Epithelial cell of esophagus (primary cell): ENCODE measurements at regions not wholly inside any gene's neighbourhood (a gene's known extent, or its start where the extent isn't known, plus 50 kb on each side); places are given as distances from the start of the nearest gene placed in this dataset.

Experiments
- DNase-seq: peaks from one replicate; pipeline ENCODE4 v3.0.0; 2010; ENCODE audit warnings: low read depth
- H3K4me3 ChIP-seq: 2 replicates; pipeline ENCODE4 v1.5.1; 2011; ENCODE audit warnings: mild to moderate bottlenecking, low read length, control low read depth
- CTCF ChIP-seq: IDR thresholded peaks from 2 replicates; pipeline ENCODE4 v1.5.1; 2011; ENCODE audit warnings: low read depth, mild to moderate bottlenecking, low read length, control low read depth, inconsistent platforms; ENCODE audit not compliant: insufficient read depth; ENCODE audit errors: missing control alignments

DNA sequence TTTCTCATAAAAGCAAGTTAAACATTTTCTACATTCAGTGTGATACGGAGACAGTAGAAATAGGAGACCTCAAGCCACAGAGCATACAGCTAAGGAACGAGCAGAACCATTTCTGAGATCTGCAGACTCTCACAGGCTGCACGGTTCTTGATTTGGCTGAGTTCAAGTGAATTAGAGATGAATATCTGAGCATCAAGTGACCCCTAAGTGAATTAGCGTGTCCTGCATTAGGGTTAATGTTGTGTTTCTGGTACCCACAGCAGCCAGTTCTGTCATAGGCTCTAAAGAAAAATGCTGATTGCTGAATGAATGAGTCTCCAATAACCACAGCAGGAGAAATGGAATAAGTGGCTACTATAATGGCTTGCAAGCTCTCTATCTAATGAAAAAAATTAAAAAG is 265.9 kb upstream of the SYT4 start:
- DNase-seq = no peak
- H3K4me3 ChIP-seq = no peak overlapping the region

DNA sequence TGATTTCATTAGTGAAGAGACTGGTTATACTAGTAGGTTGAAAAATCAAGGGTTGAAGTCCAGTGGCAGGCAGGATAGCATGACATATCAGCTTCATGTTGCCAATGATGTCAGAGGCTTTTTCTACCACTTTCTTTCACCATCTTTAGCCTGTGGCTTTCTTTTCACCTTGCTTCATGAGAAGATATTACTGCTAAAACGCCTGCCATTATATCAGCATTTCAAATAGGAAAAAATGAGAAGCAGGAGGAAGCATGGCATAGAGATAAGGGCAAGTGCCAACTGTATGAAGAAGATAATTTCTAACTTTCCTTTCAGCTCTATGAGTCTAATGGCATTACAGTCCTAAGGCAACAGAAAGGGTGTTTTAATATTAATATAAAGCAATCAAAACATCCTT is 270.2 kb upstream of the SYT4 start:
- H3K4me3 ChIP-seq = no peak overlapping the region
- no peak for DNase-seq
- TF ChIP-seq CTCF = no peak

More for the DNA sequence above, 265.9 kb upstream of the SYT4 start:
- TF ChIP-seq CTCF = no peak

DNA sequence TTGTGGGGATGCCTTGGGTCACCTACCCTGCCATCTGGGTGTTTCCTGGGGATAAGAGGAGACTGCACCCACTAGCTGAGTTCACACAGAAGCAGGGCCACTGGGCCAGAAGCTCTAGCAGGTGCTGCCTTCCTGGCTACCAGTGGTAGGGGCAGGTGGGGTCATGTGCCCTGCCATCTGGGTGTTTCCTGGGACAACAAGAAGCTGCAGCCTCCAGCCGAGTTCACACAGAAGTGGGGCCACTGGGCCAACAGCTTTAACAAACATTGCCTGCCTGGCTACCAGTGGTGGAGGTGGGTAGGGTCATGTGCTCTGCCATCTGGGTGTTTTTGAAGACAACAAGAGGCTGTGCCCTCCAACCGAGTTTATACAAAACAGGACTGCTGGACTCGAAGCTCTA is 282.2 kb upstream of the SYT4 start:
- no peak overlapping the region for H3K4me3 ChIP-seq
- DNase-seq = no peak
- no peak for TF ChIP-seq CTCF

GRCh38 chr18:43563780-43564179 is 286.5 kb upstream of the SYT4 start:
- H3K4me3 ChIP-seq = no peak overlapping the region
- peak; percentile 54 for DNase-seq
- peak; percentile 57 for TF ChIP-seq CTCF

DNA sequence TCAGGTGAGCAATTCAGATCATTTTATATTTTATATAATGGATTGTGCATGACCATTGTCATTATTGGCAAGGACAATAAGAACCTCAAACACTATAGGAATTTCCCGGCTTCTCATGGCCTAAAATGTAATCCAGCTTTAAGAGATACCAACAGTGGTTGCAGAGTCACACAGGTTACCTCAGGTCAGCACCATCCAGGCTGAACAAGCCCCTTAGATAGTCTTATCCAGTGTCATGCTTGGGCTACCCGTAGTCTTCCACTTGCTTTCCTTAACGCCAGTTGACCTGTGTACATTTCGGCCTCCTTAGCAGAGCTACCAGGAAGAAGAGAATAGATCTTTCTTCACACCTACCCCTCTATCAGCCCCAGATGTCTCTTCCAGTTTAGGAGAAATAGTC is 293.3 kb upstream of the SYT4 start:
- H3K4me3 ChIP-seq = no peak overlapping the region
- TF ChIP-seq CTCF = no peak
- DNase-seq = no peak

GRCh38 chr18:43571078-43571689 is 293.9 kb upstream of the SYT4 start:
- DNase-seq = peak; percentile 65
- TF ChIP-seq CTCF = peak; percentile 70
- no peak overlapping the region for H3K4me3 ChIP-seq

DNA sequence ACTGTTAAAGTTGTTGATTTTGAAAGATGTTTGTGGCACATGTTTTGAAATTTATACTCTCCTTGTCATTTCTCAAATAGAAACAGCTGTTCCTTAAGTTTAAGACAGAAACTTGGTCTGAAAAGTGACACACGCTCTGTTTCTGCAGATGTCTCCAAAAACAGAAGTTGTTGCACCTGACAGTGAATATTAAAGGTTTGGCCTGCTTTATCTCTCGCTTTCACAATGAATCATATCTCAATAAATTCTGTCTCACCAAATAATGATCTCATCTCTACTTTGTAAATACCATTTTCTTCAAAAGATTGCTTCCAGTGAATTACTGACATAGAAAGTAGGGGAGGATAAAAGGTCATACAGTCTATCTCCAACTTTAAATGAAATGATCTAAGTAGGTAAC is 294.9 kb upstream of the SYT4 start:
- TF ChIP-seq CTCF = no peak
- no peak overlapping the region for H3K4me3 ChIP-seq
- no peak for DNase-seq
